GM12874 (cell line): ENCODE measurements at regions not wholly inside any gene's neighbourhood (a gene's known extent, or its start where the extent isn't known, plus 50 kb on each side); places are given as distances from the start of the nearest gene placed in this dataset.

Source experiments
- CTCF ChIP-seq: IDR thresholded peaks from 2 replicates; pipeline ENCODE4 v1.5.1; 2011; ENCODE audit warnings: low read depth, mild to moderate bottlenecking, control low read depth, low read length, moderate library complexity; ENCODE audit not compliant: insufficient read depth

- TF ChIP-seq CTCF, result no peak
These were observed 297.0 kb downstream of the SEC14L1 start for GRCh38 chr17:77437747-77438146.

- no peak for TF ChIP-seq CTCF
These were observed 297.7 kb downstream of the SEC14L1 start for GRCh38 chr17:77438241-77439188.

- no peak for TF ChIP-seq CTCF
These were observed 298.6 kb downstream of the SEC14L1 start for GRCh38 chr17:77439189-77440018.

- TF ChIP-seq CTCF, result no peak
These were observed 299.8 kb downstream of the SEC14L1 start for GRCh38 chr17:77440560-77440981.

GRCh38 chr17:77441130-77441920 lies 300.6 kb downstream of the SEC14L1 start:
- TF ChIP-seq CTCF, result no peak

GRCh38 chr17:77441940-77442339 lies 301.2 kb downstream of the SEC14L1 start:
- no peak for TF ChIP-seq CTCF
